HFF-Myc (cell line): ENCODE measurements at regions not wholly inside any gene's neighbourhood (a gene's known extent, or its start where the extent isn't known, plus 50 kb on each side); places are given as distances from the start of the nearest gene placed in this dataset.

ENCODE experiments used
- DNase-seq: peaks from one replicate; pipeline ENCODE4 v3.0.0-alpha.2; 2011; ENCODE audit warnings: low read depth; ENCODE audit errors: extremely low read depth
- H3K4me3 ChIP-seq: replicated peaks from 2 replicates; pipeline ENCODE4 v1.5.1; 2011; ENCODE audit warnings: low read depth, mild to moderate bottlenecking, control low read depth, low read length
- TF ChIP-seq, protein P1 (sequence below): IDR thresholded peaks from 2 replicates; pipeline ENCODE4 v1.5.1; 2012; ENCODE audit warnings: mild to moderate bottlenecking, low read depth, low read length, control low read depth; ENCODE audit errors: missing control alignments

DNA sequence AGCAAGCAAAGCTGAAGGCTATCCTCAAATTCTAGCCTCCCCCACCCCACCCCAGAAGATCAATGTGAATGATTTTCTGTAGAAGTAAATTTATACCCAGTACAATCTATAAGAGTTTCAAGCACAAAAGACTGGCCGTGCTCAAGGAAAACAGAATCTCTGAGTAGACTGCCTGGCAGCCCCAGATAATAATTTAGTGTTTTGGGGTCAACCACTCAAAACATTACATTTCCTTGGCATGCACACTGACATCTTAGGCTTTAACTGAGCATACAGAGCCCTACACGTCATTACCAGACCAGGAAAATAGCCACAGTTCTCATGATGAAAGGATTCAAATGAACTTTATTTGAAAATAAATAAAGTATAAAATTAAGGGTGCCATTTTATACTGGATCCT lies 376.5 kb downstream of the TBL1XR1 start:
- DNase-seq: no peak
- no peak overlapping the region for H3K4me3 ChIP-seq
- TF ChIP-seq, protein P1, sequence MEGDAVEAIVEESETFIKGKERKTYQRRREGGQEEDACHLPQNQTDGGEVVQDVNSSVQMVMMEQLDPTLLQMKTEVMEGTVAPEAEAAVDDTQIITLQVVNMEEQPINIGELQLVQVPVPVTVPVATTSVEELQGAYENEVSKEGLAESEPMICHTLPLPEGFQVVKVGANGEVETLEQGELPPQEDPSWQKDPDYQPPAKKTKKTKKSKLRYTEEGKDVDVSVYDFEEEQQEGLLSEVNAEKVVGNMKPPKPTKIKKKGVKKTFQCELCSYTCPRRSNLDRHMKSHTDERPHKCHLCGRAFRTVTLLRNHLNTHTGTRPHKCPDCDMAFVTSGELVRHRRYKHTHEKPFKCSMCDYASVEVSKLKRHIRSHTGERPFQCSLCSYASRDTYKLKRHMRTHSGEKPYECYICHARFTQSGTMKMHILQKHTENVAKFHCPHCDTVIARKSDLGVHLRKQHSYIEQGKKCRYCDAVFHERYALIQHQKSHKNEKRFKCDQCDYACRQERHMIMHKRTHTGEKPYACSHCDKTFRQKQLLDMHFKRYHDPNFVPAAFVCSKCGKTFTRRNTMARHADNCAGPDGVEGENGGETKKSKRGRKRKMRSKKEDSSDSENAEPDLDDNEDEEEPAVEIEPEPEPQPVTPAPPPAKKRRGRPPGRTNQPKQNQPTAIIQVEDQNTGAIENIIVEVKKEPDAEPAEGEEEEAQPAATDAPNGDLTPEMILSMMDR: no peak

DNA sequence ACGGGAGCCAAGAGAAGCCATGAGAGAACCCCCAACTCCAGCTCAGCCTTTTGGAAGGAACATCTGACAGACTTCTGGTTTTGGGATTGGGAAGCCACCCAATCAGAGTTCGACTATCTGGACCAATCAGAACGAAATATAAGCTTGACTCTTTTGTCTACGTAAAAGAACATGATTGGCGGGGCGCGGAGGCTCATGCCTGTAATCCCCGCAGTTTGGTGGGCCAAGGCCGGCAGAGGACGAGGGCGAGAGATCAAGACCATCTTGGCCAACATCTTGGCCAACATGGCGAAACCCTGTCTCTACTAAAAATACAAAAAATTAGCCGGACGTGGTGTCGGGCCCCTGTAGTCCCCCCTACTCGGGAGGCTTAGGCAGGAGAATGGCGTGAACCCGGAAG lies 380.3 kb downstream of the TBL1XR1 start:
- DNase-seq: no peak
- TF ChIP-seq, protein P1: no peak
- no peak overlapping the region for H3K4me3 ChIP-seq

DNA sequence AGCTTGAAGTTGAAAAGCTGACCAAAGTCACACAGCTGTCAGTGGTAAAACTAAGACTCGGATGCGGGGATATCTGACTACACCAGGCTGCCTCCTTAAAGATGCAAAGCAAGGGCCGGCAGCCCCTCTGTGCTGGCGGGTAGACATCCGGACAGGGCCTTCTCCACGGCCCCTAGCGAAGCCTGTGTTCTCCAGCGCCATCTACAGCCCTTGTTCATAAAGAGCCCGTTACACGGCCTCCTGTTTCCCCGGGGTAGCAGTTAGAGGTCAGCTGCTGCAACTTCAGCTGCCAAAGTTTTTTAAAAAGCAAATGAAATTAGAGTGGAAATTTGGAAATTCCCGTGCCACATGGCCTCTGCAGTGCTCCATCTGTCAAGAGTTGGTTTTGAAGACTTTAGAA lies 383.0 kb downstream of the TBL1XR1 start:
- H3K4me3 ChIP-seq: no peak overlapping the region
- TF ChIP-seq, protein P1: peak; percentile 65
- DNase-seq: peak; percentile 9

DNA sequence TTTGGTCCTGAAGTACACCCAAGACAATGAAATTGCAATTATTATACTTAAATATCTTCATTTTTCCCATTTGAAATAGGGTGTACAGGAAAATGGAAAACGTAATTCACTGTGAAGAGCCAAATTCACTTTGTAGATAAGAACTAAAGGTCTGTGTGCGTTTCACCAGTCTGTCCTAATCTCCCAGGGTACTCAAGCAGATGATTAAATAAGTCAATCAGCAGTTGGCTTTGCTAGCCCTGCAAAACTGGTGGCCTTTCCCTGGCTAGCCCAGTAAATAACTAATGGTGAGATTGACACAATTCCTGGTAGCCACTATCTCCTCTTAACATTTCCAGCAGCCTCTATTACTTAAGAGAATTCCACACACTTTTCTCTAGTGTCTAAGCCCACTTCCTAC lies 389.3 kb downstream of the TBL1XR1 start:
- no peak overlapping the region for H3K4me3 ChIP-seq
- DNase-seq: no peak
- TF ChIP-seq, protein P1: no peak

DNA sequence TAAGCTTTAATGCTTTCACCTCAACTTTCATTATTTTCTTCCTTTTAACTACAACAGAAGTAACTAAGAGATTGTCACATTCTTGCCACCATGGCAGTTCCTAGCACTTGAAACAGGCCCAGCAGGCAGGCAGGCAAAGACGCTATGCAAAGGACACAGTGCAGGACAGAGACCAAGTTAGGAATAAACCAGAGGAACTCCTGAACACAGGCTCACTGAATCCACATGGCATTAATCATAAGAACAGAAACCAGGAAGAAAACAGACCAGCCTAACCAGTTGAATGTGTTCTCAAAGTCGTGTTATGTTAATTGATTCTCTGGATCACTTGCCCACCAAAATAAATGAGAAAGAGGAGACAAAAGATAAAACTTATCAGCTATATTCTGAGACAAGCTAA lies 397.6 kb downstream of the TBL1XR1 start:
- H3K4me3 ChIP-seq: no peak overlapping the region
- TF ChIP-seq, protein P1: no peak
- no peak for DNase-seq

DNA sequence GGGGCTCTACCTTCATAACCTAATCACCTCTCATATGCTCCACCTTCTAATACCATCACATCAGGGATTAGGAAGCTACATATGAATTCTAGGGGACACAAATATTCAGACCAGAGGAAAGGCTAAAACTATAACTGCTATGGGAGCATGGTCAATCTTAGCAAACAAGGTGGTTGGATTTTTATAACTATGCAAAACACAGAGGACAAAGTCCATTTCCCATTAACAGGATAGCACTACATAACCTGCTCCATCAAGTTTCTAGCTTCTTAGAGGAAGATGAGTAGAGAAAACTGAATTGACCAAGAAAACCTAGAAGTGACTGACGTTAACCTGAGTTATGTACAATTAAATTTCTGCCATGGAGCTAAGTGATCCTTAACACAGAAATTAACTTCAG lies 398.6 kb downstream of the TBL1XR1 start:
- no peak overlapping the region for H3K4me3 ChIP-seq
- DNase-seq: no peak
- TF ChIP-seq, protein P1: no peak

DNA sequence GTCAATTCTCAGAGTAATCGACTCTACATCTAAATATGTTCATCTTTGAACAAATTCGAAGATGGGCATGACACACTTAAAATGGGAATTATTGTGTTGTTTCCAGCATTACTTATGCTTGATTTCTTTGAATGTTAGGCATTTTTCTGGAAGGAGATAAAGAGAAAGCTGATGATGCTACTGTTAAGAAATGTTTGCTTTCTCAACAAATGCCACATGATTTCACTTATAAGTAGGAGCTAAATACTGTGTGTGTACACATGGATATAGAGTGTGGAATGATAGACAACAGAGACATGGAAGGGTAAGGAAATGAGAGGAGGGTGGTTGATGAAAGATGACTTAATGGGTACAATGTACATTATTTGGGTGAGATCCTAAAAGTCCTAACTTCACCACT lies 400.9 kb downstream of the TBL1XR1 start:
- no peak for DNase-seq
- no peak overlapping the region for H3K4me3 ChIP-seq
- TF ChIP-seq, protein P1: no peak
